ENCODE measurements at regions not wholly inside any gene's neighbourhood (a gene's known extent, or its start where the extent isn't known, plus 50 kb on each side); places are given as distances from the start of the nearest gene placed in this dataset.

GRCh38 chr3:153257673-153258351, 95.8 kb downstream of the RAP2B start:
- TF ChIP-seq POLR2A (IDR thresholded peaks at IDR 0.05) = no peak
- no peak for TF ChIP-seq CTCF (IDR thresholded peaks at IDR 0.05)

All from testis (tissue), 2 donors.